Epithelial cell of proximal tubule (primary cell): ENCODE measurements at regions not wholly inside any gene's neighbourhood (a gene's known extent, or its start where the extent isn't known, plus 50 kb on each side); places are given as distances from the start of the nearest gene placed in this dataset.

ENCODE experiments used
- DNase-seq: peaks from one replicate; pipeline ENCODE4 v3.0.0-alpha.2; 2011; ENCODE audit warnings: low read depth
- H3K4me3 ChIP-seq: 2 replicates; pipeline ENCODE4 v1.5.1; 2011; ENCODE audit warnings: low read depth, mild to moderate bottlenecking, low read length
- TF ChIP-seq, protein P1 (sequence below): conservative IDR thresholded peaks from 2 replicates; pipeline ENCODE4 v1.5.1; 2012; ENCODE audit warnings: low read depth, mild to moderate bottlenecking, low read length

- TF ChIP-seq, protein P1, sequence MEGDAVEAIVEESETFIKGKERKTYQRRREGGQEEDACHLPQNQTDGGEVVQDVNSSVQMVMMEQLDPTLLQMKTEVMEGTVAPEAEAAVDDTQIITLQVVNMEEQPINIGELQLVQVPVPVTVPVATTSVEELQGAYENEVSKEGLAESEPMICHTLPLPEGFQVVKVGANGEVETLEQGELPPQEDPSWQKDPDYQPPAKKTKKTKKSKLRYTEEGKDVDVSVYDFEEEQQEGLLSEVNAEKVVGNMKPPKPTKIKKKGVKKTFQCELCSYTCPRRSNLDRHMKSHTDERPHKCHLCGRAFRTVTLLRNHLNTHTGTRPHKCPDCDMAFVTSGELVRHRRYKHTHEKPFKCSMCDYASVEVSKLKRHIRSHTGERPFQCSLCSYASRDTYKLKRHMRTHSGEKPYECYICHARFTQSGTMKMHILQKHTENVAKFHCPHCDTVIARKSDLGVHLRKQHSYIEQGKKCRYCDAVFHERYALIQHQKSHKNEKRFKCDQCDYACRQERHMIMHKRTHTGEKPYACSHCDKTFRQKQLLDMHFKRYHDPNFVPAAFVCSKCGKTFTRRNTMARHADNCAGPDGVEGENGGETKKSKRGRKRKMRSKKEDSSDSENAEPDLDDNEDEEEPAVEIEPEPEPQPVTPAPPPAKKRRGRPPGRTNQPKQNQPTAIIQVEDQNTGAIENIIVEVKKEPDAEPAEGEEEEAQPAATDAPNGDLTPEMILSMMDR: no peak
Measured at GRCh38 chr11:134515081-134515960, 103.3 kb upstream of the B3GAT1 start.

GRCh38 chr11:134514354-134514951 lies 102.4 kb upstream of the B3GAT1 start:
- TF ChIP-seq, protein P1: no peak

More at GRCh38 chr11:134515081-134515960, 103.3 kb upstream of the B3GAT1 start:
- no peak overlapping the region for H3K4me3 ChIP-seq
- no peak for DNase-seq

DNA sequence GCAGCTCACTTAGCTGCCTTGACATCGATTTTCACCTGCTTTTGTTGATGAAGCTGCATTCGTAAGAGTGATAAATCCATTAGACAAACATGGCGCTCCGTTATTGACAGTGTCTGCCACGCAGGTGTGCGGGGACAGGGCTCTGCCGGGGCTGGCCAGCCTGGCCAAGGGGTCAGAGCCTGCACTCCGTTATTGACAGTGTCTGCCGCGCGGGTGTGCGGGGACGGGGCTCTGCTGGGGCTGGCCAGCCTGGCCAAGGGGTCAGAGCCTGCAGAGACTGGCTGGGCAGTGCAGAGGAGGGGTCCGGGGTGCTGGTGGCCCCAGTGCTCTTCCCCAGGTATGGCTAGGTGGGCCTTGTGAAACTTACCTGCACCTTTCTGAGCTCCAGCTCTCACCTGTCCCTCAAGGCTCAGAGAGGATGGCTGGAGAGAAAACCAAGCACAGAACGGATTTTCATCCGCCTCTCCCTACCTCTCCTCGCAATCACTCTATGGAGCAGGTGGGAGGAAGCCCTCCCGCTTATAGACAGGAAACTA lies 101.6 kb upstream of the B3GAT1 start:
- TF ChIP-seq, protein P1: no peak

More at GRCh38 chr11:134514354-134514951, 102.4 kb upstream of the B3GAT1 start:
- no peak for DNase-seq
- H3K4me3 ChIP-seq: no peak overlapping the region

GRCh38 chr11:134512571-134513538 lies 100.8 kb upstream of the B3GAT1 start:
- no peak overlapping the region for H3K4me3 ChIP-seq

More for the DNA sequence above, 101.6 kb upstream of the B3GAT1 start:
- DNase-seq: no peak
- no peak overlapping the region for H3K4me3 ChIP-seq

GRCh38 chr11:134512061-134512460 lies 100.0 kb upstream of the B3GAT1 start:
- no peak for DNase-seq
- TF ChIP-seq, protein P1: no peak

More at GRCh38 chr11:134512571-134513538, 100.8 kb upstream of the B3GAT1 start:
- DNase-seq: no peak
- TF ChIP-seq, protein P1: no peak

DNA sequence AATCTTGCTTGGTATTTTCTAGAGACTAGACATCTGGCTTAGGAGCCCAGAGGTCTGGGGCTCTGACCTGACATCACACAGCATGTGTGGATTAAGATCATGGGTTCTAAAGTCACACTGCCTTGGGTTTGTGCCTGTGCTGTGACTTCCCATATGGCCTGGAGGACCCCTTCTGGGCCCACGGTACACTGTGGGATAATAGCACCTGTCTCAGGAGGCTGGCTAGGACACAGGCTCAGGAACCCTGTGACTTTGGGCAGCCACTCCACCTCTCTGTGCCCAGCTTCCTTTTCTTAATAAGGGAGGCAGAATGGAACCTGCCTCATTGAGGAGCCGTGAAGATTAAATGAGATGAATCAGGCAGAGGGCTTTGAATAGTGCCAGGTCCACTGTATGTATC lies 99.2 kb upstream of the B3GAT1 start:
- DNase-seq: no peak
- TF ChIP-seq, protein P1: no peak
- H3K4me3 ChIP-seq: no peak overlapping the region

More at GRCh38 chr11:134512061-134512460, 100.0 kb upstream of the B3GAT1 start:
- H3K4me3 ChIP-seq: no peak overlapping the region
